Neural progenitor cell (in vitro differentiated cells): ENCODE measurements at regions not wholly inside any gene's neighbourhood (a gene's known extent, or its start where the extent isn't known, plus 50 kb on each side); places are given as distances from the start of the nearest gene placed in this dataset.

Experiments
- DNase-seq: peaks from one replicate; pipeline ENCODE4 v3.0.0-alpha.2; 2016; ENCODE audit warnings: low spot score
- H2AFZ ChIP-seq: fragments of 200-600 bp; sonication (generic); replicated peaks from 2 replicates; pipeline ENCODE4 v1.6.1; 2016; ENCODE audit warnings: antibody characterized with exemption
- H3F3A ChIP-seq: fragments of 200-600 bp; sonication (generic); 2 replicates; pipeline ENCODE4 v1.6.1; 2016; ENCODE audit warnings: antibody characterized with exemption, low read depth
- H3K27ac ChIP-seq: fragments of 200-600 bp; sonication (generic); 2 replicates; pipeline ENCODE4 v1.5.1; 2016; ENCODE audit warnings: mild to moderate bottlenecking
- H3K27me3 ChIP-seq: fragments of 200-600 bp; sonication (generic); 2 replicates; pipeline ENCODE4 v1.6.1; 2016; ENCODE audit warnings: mild to moderate bottlenecking, moderate library complexity
- H3K36me3 ChIP-seq: fragments of 200-600 bp; sonication (generic); 2 replicates; pipeline ENCODE4 v1.5.1; 2016
- H3K4me1 ChIP-seq: fragments of 200-600 bp; sonication (generic); 2 replicates; pipeline ENCODE4 v1.6.1; 2016; ENCODE audit warnings: mixed run types
- H3K4me2 ChIP-seq: fragments of 200-600 bp; sonication (generic); 2 replicates; pipeline ENCODE4 v1.6.1; 2016
- H3K4me3 ChIP-seq: fragments of 200-600 bp; sonication (generic); 2 replicates; pipeline ENCODE4 v1.5.1; 2016
- H3K79me2 ChIP-seq: fragments of 200-600 bp; sonication (generic); 2 replicates; pipeline ENCODE4 v1.6.1; 2016; ENCODE audit warnings: low read depth
- H3K9ac ChIP-seq: fragments of 200-600 bp; sonication (generic); 2 replicates; pipeline ENCODE4 v1.6.1; 2016
- H3K9me3 ChIP-seq: fragments of 200-600 bp; sonication (generic); 2 replicates; pipeline ENCODE4 v1.5.1; 2016; ENCODE audit warnings: low read depth
- H4K20me1 ChIP-seq: fragments of 200-600 bp; sonication (generic); 2 replicates; pipeline ENCODE4 v1.6.1; 2016; ENCODE audit warnings: low read depth
- H3K27ac Mint-ChIP-seq: 3 replicates; pipeline ENCODE4 v1.8.0; 2021; ENCODE audit warnings: mixed read lengths
- H3K27me3 Mint-ChIP-seq: 2 replicates; pipeline ENCODE4 v1.8.0; 2022; ENCODE audit warnings: low read depth, mild to moderate bottlenecking, inconsistent platforms, moderate library complexity, mixed read lengths; ENCODE audit not compliant: insufficient read depth
- H3K36me3 Mint-ChIP-seq: 3 replicates; pipeline ENCODE4 v1.8.0; 2021; ENCODE audit warnings: mixed read lengths
- H3K4me1 Mint-ChIP-seq: 3 replicates; pipeline ENCODE4 v1.8.0; 2021; ENCODE audit warnings: mixed read lengths
- H3K4me3 Mint-ChIP-seq: 3 replicates; pipeline ENCODE4 v1.8.0; 2021; ENCODE audit warnings: mild to moderate bottlenecking, moderate library complexity, mixed read lengths
- H3K9me3 Mint-ChIP-seq: 3 replicates; pipeline ENCODE4 v1.8.0; 2020; ENCODE audit warnings: mixed read lengths
- EZH2 ChIP-seq: fragments of 200-600 bp; sonication (generic); IDR thresholded peaks from 2 replicates; pipeline ENCODE4 v1.6.1; 2017; ENCODE audit warnings: antibody characterized with exemption, mild to moderate bottlenecking, moderate library complexity
- EZH2phosphoT487 ChIP-seq: fragments of 200-600 bp; sonication (generic); IDR thresholded peaks from 2 replicates; pipeline ENCODE4 v1.6.1; 2017; ENCODE audit warnings: antibody characterized with exemption
- TF ChIP-seq, protein P1 (sequence below): fragments of 200-600 bp; sonication (generic); IDR thresholded peaks from 2 replicates; pipeline ENCODE4 v1.5.1; 2017; ENCODE audit warnings: antibody characterized with exemption, mild to moderate bottlenecking

DNA sequence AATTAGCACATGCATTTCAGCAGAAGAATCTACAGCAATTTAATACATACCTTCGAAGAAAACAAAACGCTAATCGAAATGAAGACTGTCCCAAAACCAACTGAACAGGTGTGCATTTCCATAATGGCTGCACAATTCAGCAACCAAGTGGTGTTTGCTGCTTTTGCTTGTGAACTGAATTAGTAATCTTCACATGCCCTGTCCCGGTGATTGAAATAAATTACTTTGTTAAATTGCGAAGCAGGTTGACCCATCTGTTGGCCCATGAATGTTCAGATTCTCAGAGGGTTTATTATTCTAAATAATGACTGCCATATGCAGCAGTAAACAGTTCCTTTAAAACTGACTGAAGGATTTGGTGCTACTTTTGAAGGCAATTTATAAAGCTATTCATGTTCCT lies 445.2 kb upstream of the NFE2L3 start:
- Histone ChIP-seq H3K9me3 (no peaks in the 10 kb centered on the region), H3K4me1 (peaks cover 6% of the 10 kb centered on the region), H3K27ac (no peak overlapping the region), H3K9ac (no peak overlapping the region), H2AFZ (no peak overlapping the region), H3K4me3 (no peak overlapping the region), H3K27me3 (no peaks in the 10 kb centered on the region), H3K79me2 (no peaks in the 10 kb centered on the region), H3K4me2 (no peak overlapping the region), H3K36me3 (no peaks in the 10 kb centered on the region), H4K20me1 (no peaks in the 10 kb centered on the region), H3F3A (no peaks in the 10 kb centered on the region)
- TF ChIP-seq, protein P1, sequence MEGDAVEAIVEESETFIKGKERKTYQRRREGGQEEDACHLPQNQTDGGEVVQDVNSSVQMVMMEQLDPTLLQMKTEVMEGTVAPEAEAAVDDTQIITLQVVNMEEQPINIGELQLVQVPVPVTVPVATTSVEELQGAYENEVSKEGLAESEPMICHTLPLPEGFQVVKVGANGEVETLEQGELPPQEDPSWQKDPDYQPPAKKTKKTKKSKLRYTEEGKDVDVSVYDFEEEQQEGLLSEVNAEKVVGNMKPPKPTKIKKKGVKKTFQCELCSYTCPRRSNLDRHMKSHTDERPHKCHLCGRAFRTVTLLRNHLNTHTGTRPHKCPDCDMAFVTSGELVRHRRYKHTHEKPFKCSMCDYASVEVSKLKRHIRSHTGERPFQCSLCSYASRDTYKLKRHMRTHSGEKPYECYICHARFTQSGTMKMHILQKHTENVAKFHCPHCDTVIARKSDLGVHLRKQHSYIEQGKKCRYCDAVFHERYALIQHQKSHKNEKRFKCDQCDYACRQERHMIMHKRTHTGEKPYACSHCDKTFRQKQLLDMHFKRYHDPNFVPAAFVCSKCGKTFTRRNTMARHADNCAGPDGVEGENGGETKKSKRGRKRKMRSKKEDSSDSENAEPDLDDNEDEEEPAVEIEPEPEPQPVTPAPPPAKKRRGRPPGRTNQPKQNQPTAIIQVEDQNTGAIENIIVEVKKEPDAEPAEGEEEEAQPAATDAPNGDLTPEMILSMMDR, result no peak
- TF ChIP-seq EZH2 (no peak), EZH2phosphoT487 (no peak)
- peaks cover 4% of the 10 kb centered on the region for H3K27me3 Mint-ChIP-seq
- peaks cover 13% of the 10 kb centered on the region for H3K9me3 Mint-ChIP-seq
- DNase-seq, result no peak
- no peak overlapping the region for H3K27ac Mint-ChIP-seq
- H3K36me3 Mint-ChIP-seq, result no peaks in the 10 kb centered on the region
- H3K4me1 Mint-ChIP-seq, result peaks cover 17% of the 10 kb centered on the region
- H3K4me3 Mint-ChIP-seq, result no peak overlapping the region

DNA sequence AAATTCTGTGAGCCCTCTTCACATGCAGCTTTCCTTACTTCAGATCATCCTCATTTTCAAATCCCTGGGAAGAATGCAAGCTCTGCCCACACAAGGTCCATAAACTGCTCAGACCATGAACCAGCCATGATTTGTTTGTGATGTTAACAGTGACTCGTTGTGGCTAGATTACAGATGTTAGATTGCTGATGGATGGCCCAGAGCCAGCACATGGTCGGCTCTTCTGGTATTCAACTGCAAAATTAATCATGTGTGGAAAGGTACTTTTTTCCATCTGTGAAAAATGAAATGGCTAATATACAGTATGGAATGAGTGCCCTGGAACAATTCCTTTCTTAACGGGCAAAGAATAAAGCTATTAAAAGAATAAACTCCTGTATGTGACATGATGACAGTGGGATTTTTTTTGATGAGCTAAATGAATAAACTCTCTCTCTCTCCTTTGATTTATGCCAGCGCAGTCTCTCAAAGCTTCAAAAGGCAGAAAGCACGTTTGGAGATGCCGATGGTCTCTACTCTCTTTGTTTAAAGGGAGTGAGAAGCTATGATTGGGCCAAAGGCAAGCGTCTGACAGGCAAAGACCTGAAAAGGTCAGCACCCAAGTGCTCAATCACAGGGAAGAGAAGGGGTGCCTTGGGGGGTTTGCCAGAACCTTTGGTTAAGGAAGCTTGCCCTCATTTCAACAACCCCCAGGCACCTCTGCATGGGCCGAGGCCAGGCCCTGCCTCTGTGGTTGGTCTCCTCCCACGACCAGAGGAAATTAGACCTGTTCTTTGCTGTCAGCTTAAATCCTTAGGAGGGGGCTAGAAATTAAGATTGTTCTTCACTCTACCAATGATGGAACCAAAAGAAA lies 444.0 kb upstream of the NFE2L3 start:
- peaks cover 2% of the 10 kb centered on the region for H3K27me3 Mint-ChIP-seq
- Histone ChIP-seq H3K9ac (no peak overlapping the region), H3K79me2 (no peaks in the 10 kb centered on the region), H3F3A (no peaks in the 10 kb centered on the region), H3K27me3 (no peaks in the 10 kb centered on the region), H3K9me3 (no peaks in the 10 kb centered on the region), H3K4me3 (no peak overlapping the region), H3K36me3 (no peaks in the 10 kb centered on the region), H3K4me2 (no peak overlapping the region), H4K20me1 (no peaks in the 10 kb centered on the region), H3K4me1 (peaks cover 6% of the 10 kb centered on the region), H3K27ac (no peak overlapping the region), H2AFZ (peak overlapping the region; percentile 44)
- H3K36me3 Mint-ChIP-seq, result no peaks in the 10 kb centered on the region
- no peak for DNase-seq
- no peak overlapping the region for H3K4me3 Mint-ChIP-seq
- H3K9me3 Mint-ChIP-seq, result peaks cover 5% of the 10 kb centered on the region
- TF ChIP-seq EZH2phosphoT487 (no peak), EZH2 (no peak)
- TF ChIP-seq, protein P1, result no peak
- H3K27ac Mint-ChIP-seq, result peak overlapping the region; percentile 35
- peaks cover 17% of the 10 kb centered on the region for H3K4me1 Mint-ChIP-seq

DNA sequence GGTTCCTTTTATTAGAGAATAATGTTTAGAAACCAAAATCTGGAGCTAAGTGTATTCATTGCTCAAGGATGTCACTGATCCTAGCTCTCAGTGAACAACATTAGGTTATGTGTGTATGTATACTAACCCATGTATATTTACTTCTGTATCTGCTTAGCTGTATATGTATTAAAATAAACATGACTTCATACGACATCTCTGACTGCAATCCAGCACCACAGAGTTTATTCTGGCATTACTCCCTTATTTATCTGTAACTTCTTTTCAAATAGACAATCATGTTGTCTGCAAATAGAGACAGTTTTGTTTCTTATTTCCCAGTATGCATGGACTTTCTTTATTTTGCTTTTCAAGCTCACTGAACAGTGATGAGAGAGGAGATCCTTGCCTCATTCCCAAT lies 441.0 kb upstream of the NFE2L3 start:
- Mint-ChIP-seq H3K9me3 (peaks cover 1% of the 10 kb centered on the region), H3K36me3 (no peaks in the 10 kb centered on the region), H3K4me3 (no peak overlapping the region), H3K27ac (no peak overlapping the region), H3K4me1 (peaks cover 18% of the 10 kb centered on the region), H3K27me3 (peaks cover 6% of the 10 kb centered on the region)
- H3K4me3 ChIP-seq, result no peak overlapping the region
- no peaks in the 10 kb centered on the region for H3F3A ChIP-seq
- H3K9ac ChIP-seq, result no peak overlapping the region
- H3K9me3 ChIP-seq, result no peaks in the 10 kb centered on the region
- no peak overlapping the region for H3K27ac ChIP-seq
- no peak overlapping the region for H2AFZ ChIP-seq
- H4K20me1 ChIP-seq, result no peaks in the 10 kb centered on the region
- H3K4me1 ChIP-seq, result peaks cover 6% of the 10 kb centered on the region
- no peak for TF ChIP-seq EZH2
- TF ChIP-seq, protein P1, result no peak
- no peaks in the 10 kb centered on the region for H3K27me3 ChIP-seq
- no peak for DNase-seq
- H3K36me3 ChIP-seq, result no peaks in the 10 kb centered on the region
- no peaks in the 10 kb centered on the region for H3K79me2 ChIP-seq
- H3K4me2 ChIP-seq, result no peak overlapping the region
